Subcutaneous abdominal adipose tissue (tissue), 5 donors: ENCODE measurements at regions not wholly inside any gene's neighbourhood (a gene's known extent, or its start where the extent isn't known, plus 50 kb on each side); places are given as distances from the start of the nearest gene placed in this dataset.

ENCODE experiments used
- H3K27ac ChIP-seq: one replicate; pipeline ENCODE4 v1.7.0; 2013; ENCODE audit warnings: low read depth, mild to moderate bottlenecking, inconsistent platforms, low read length, moderate library complexity
- H3K27me3 ChIP-seq, 5 donors: one replicate each; pipeline ENCODE4 v1.7.0; 2013; ENCODE audit warnings: low read length in 5 of 5, inconsistent platforms in 1 of 5; ENCODE audit not compliant: control insufficient read depth in 5 of 5, insufficient read depth in 4 of 5
- H3K36me3 ChIP-seq, 5 donors: one replicate each; pipeline ENCODE4 v1.7.0; 2013; ENCODE audit warnings: low read length in 5 of 5; ENCODE audit not compliant: control insufficient read depth in 5 of 5, insufficient read depth in 5 of 5
- H3K4me1 ChIP-seq, 5 donors: one replicate each; pipeline ENCODE4 v1.7.0; 2013; ENCODE audit warnings: low read length in 5 of 5, mild to moderate bottlenecking in 3 of 5, moderate library complexity in 1 of 5; ENCODE audit not compliant: control insufficient read depth in 5 of 5, insufficient read depth in 5 of 5
- H3K4me3 ChIP-seq, 5 donors: one replicate each; pipeline ENCODE4 v1.7.0; 2013; ENCODE audit warnings: low read length in 5 of 5, low read depth in 1 of 5
- H3K9ac ChIP-seq, 5 donors: one replicate each; pipeline ENCODE4 v1.7.0; 2013; ENCODE audit warnings: low read length in 5 of 5, mild to moderate bottlenecking in 4 of 5, moderate library complexity in 3 of 5
- H3K9me3 ChIP-seq, 5 donors: one replicate each; pipeline ENCODE4 v1.7.0; 2013; ENCODE audit warnings: low read length in 5 of 5; ENCODE audit not compliant: control insufficient read depth in 5 of 5
- donor health status: healthy.
- donor health status: healthy.
- donor health status: healthy.
- donor health status: healthy.
- donor health status: healthy.

DNA sequence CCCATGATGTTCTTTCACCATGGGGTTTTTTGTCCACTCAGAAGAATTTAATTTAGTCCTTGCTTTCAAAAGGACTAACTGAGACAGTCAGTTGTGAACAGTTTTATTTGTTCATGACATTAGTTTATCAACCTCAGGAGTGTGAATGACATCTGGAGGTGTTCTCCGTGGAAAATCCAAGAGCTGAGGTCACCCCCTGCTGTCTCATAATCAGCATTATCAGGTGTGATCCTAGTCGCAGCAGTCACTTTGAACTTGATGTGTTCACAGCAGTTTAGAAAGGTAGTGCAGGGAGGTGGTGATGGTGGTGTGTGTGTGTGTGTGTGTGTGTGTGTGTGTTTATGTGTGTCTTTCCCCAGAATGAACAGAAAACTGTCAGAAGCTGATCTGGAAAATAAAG is 1760.8 kb upstream of the PCDH10 start:
- Histone ChIP-seq H3K9me3 (peaks cover 0 to 2% (median 0%) of the 10 kb centered on the region in 5 donors), H3K27ac (no peak overlapping the region), H3K27me3 (no peaks in the 10 kb centered on the region), H3K36me3 (no peaks in the 10 kb centered on the region), H3K9ac (no peak overlapping the region), H3K4me1 (no peaks in the 10 kb centered on the region), H3K4me3 (no peak overlapping the region)

DNA sequence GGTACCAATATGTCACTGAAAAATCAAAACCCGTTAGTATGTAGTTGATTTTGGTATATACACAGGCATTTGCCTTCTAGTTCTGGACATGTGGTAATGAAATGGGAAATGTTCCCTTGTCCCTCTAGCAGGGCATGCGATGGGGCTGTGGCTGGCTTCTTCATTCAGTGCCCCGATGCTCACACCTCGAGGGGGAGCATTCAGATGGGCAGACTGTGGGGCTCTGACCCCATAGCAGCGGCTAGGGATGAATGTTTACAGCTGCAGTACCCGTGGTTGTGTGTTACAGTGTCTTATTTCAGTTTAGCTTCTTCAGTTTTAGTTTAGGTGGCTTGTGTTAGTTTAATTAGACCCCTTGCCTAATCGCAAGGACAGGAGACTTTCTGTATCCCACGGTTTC is 1741.0 kb upstream of the PCDH10 start:
- H3K9ac ChIP-seq = no peak overlapping the region
- no peaks in the 10 kb centered on the region for H3K36me3 ChIP-seq
- H3K27ac ChIP-seq = no peak overlapping the region
- H3K27me3 ChIP-seq = peaks cover 0 to 3% (median 0%) of the 10 kb centered on the region in 5 donors
- H3K4me3 ChIP-seq = no peak overlapping the region
- peaks cover 0 to 6% (median 2%) of the 10 kb centered on the region in 5 donors for H3K9me3 ChIP-seq
- no peaks in the 10 kb centered on the region for H3K4me1 ChIP-seq

DNA sequence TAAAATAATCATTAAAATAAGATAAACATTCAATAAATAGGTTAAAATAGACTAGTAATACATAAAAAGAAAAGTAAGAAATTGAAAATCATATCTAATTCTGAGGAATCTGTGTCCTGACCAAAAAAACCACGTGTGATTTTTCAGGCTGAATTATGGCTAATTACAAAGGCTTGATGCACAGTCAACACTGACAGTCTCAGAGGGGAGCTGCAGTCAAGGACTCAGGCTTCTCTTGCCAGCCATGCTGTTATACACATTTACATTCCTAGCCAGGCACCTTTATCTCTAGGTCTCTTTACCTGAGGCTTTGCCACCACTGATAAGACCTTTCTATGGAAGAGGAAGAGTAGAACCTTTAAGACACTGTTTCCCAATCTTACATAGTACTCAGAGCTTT is 1737.7 kb upstream of the PCDH10 start:
- Histone ChIP-seq H3K27me3 (peaks cover 0 to 3% (median 0%) of the 10 kb centered on the region in 5 donors), H3K36me3 (no peaks in the 10 kb centered on the region), H3K4me3 (no peak overlapping the region), H3K27ac (no peak overlapping the region), H3K9ac (no peak overlapping the region), H3K4me1 (no peaks in the 10 kb centered on the region), H3K9me3 (peaks cover 0 to 12% (median 6%) of the 10 kb centered on the region in 5 donors)

DNA sequence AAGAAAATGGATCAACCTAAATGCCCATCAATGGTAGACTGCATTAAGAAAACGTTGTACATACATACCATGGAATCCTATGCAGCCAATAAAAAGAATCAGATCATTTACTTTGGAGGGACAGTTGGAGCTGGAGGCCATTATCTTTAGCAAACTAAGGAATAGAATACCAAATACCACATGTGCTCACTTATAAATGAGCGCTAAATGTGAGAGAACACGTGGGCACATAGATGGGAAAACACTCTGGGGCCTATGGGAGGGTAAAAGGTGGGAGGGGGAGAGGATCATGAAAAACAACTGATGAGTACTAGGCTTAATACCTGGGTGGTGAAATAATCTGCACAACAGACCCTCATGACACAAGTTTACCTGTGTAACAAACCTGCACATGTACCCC is 1729.9 kb upstream of the PCDH10 start:
- Histone ChIP-seq H3K4me1 (no peaks in the 10 kb centered on the region), H3K4me3 (no peak overlapping the region), H3K36me3 (no peaks in the 10 kb centered on the region), H3K9me3 (peaks cover 0 to 12% (median 6%) of the 10 kb centered on the region in 5 donors), H3K27me3 (no peaks in the 10 kb centered on the region), H3K27ac (no peak overlapping the region), H3K9ac (no peak overlapping the region)

DNA sequence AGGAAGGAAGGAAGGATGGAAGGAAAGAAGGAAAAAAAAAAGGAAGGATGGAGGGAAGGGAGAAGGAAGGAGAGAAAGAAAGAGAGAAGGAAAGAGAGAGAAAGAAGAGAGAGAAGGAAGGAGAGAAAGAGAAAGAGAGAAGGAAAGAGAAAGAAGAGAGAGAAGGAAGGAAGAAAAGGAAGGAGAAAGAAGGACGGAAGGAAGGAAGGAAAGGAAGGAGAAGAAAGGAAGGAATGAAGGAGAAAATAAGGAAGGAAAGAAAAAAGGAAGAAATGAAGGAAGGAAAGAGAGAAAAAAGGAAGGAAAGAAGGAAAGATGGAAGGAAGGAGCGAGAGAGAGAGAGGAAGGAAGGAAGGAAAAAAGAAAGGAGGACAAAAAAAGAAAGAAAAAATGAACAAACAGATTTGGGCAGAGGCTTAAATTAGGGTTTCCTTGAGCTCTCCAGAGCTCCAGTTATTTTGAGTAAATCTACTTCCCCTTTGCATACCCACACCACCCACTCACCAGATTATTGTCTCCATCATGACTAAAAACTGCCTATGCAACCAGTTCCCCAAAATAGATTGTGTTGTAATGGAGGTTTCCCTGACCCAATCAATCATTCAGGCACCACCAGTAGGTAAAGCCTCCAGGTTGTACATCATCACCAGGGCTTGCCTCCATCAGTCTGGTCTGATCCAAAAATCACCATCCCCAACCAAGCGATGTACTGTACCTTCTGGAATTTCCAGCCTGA is 1722.9 kb upstream of the PCDH10 start:
- H3K36me3 ChIP-seq = no peaks in the 10 kb centered on the region
- no peaks in the 10 kb centered on the region for H3K9me3 ChIP-seq
- H3K4me3 ChIP-seq = no peak overlapping the region
- H3K27me3 ChIP-seq = no peaks in the 10 kb centered on the region
- no peak overlapping the region for H3K27ac ChIP-seq
- no peaks in the 10 kb centered on the region for H3K4me1 ChIP-seq
- no peak overlapping the region for H3K9ac ChIP-seq

- Histone ChIP-seq H3K36me3 (no peaks in the 10 kb centered on the region), H3K9ac (no peak overlapping the region), H3K27ac (no peak overlapping the region), H3K27me3 (no peaks in the 10 kb centered on the region), H3K4me1 (no peaks in the 10 kb centered on the region), H3K4me3 (no peak overlapping the region), H3K9me3 (no peaks in the 10 kb centered on the region)
These were observed 1722.1 kb upstream of the PCDH10 start for GRCh38 chr4:131427000-131427399.

DNA sequence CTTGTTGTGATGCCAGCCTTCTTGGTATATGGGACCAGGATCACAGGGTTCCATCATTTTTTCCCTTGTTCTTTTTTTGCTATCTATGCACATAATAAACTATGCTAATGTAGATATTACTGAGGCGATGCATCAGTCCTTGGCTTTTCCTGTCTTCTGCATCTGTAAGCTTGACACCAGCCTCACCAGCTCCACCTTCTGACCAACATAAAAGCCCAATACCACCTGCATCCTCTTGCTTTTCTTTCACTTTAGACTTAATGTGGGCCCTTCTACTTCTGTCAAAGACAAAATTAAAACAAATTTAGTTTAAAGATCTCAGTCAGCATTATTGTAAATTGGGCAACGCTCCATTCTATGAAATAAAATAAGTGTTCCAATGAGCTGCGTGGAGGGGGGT is 1718.8 kb upstream of the PCDH10 start:
- no peaks in the 10 kb centered on the region for H3K36me3 ChIP-seq
- H3K9ac ChIP-seq = no peak overlapping the region
- no peak overlapping the region for H3K27ac ChIP-seq
- no peak overlapping the region for H3K4me3 ChIP-seq
- H3K9me3 ChIP-seq = peaks cover 0 to 2% (median 0%) of the 10 kb centered on the region in 5 donors
- no peaks in the 10 kb centered on the region for H3K27me3 ChIP-seq
- no peaks in the 10 kb centered on the region for H3K4me1 ChIP-seq

- Histone ChIP-seq H3K9ac (no peak overlapping the region), H3K36me3 (no peaks in the 10 kb centered on the region), H3K9me3 (peaks cover 0 to 10% (median 3%) of the 10 kb centered on the region in 5 donors), H3K27me3 (no peaks in the 10 kb centered on the region), H3K27ac (no peak overlapping the region), H3K4me1 (no peaks in the 10 kb centered on the region), H3K4me3 (no peak overlapping the region)
These were observed 1707.9 kb upstream of the PCDH10 start for GRCh38 chr4:131441004-131441688.

GRCh38 chr4:131447883-131448282 is 1701.2 kb upstream of the PCDH10 start:
- no peak overlapping the region for H3K27ac ChIP-seq
- H3K4me1 ChIP-seq = no peaks in the 10 kb centered on the region
- no peak overlapping the region for H3K4me3 ChIP-seq
- no peaks in the 10 kb centered on the region for H3K27me3 ChIP-seq
- no peaks in the 10 kb centered on the region for H3K36me3 ChIP-seq
- H3K9me3 ChIP-seq = no peaks in the 10 kb centered on the region
- H3K9ac ChIP-seq = no peak overlapping the region

GRCh38 chr4:131450572-131451209 is 1698.4 kb upstream of the PCDH10 start:
- Histone ChIP-seq H3K36me3 (no peaks in the 10 kb centered on the region), H3K4me1 (no peaks in the 10 kb centered on the region), H3K9ac (no peak overlapping the region), H3K4me3 (no peak overlapping the region), H3K27me3 (no peaks in the 10 kb centered on the region), H3K27ac (no peak overlapping the region), H3K9me3 (peaks cover 0 to 2% (median 0%) of the 10 kb centered on the region in 5 donors)
